ENCODE measurements at regions not wholly inside any gene's neighbourhood (a gene's known extent, or its start where the extent isn't known, plus 50 kb on each side); places are given as distances from the start of the nearest gene placed in this dataset.

GRCh38 chr12:29043069-29043468, 106.0 kb upstream of the FAR2 start:
- TF ChIP-seq POLR2A (IDR thresholded peaks at IDR 0.05) (no peak), CTCF (IDR thresholded peaks at IDR 0.05) (no peak)

Measured in right lobe of liver (tissue), 4 donors.